Tibial nerve (tissue), 3 donors: ENCODE measurements at regions not wholly inside any gene's neighbourhood (a gene's known extent, or its start where the extent isn't known, plus 50 kb on each side); places are given as distances from the start of the nearest gene placed in this dataset.

Source experiments
- POLR2A ChIP-seq, 2 donors: fragments of 450-650 bp; IDR thresholded peaks; one replicate each; pipeline ENCODE4 v1.6.1; 2017; ENCODE audit warnings: antibody characterized with exemption in 2 of 2, mild to moderate bottlenecking in 2 of 2, moderate library complexity in 2 of 2
- TF ChIP-seq, protein P1 (sequence below), 5 experiments: fragments of 200-600 bp in 3 of 5; fragments of 450-650 bp in 2 of 5; sonication (generic) in 3 of 5; IDR thresholded peaks; one replicate each; pipeline ENCODE4 v1.5.1; 2016 to 2019; ENCODE audit warnings: antibody characterized with exemption in 5 of 5, mild to moderate bottlenecking in 3 of 5, moderate library complexity in 2 of 5

DNA sequence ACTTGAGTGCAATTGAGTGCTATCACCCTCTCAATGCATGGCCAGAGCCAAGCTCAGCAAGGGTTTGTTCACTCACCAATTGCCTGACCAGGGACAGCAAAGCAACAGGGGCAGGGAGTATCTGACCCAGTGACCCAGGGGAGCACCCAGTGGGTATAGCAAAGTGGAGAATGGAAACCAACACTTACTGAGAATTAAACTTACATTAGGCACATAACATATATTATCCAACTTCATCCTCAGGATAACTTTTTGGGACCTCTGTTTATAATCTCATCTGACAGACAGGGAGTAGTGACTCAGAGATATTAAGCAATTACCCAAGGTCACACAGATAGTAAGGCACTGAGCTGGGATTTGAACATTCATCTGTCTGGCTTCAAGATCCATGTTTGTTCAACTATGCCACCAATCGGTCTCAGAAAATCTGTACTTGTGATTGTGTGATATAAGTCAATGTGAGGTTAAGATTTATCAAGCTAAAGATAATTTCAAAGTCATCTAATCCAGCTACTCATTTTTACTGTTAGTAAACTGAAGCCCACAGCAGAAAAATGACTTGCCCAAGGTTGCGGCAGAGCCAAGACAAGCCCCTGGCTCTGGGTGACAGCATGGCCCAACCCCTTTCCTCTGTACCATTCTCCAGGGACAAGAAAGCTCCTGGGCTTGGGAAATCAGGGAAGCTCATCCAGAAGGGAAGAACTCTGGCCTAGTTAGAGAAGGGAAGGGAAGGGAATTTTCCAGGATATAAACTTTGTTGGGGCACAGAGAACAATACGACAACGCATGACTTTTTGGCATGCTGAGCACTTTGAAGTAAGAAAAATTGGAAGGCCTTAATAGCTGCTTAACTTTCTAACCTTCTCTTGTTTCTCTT, 138.0 kb upstream of the SMAD3 start:
- TF ChIP-seq, protein P1, sequence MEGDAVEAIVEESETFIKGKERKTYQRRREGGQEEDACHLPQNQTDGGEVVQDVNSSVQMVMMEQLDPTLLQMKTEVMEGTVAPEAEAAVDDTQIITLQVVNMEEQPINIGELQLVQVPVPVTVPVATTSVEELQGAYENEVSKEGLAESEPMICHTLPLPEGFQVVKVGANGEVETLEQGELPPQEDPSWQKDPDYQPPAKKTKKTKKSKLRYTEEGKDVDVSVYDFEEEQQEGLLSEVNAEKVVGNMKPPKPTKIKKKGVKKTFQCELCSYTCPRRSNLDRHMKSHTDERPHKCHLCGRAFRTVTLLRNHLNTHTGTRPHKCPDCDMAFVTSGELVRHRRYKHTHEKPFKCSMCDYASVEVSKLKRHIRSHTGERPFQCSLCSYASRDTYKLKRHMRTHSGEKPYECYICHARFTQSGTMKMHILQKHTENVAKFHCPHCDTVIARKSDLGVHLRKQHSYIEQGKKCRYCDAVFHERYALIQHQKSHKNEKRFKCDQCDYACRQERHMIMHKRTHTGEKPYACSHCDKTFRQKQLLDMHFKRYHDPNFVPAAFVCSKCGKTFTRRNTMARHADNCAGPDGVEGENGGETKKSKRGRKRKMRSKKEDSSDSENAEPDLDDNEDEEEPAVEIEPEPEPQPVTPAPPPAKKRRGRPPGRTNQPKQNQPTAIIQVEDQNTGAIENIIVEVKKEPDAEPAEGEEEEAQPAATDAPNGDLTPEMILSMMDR (IDR thresholded peaks at IDR 0.05): no peak
- no peak for TF ChIP-seq POLR2A (IDR thresholded peaks at IDR 0.05)
